AG09319 (cell line): ENCODE measurements at regions not wholly inside any gene's neighbourhood (a gene's known extent, or its start where the extent isn't known, plus 50 kb on each side); places are given as distances from the start of the nearest gene placed in this dataset.

Experiments used
- DNase-seq: peaks from one replicate; pipeline ENCODE4 v3.0.0-alpha.2; 2010; ENCODE audit warnings: low read depth; ENCODE audit errors: extremely low read depth
- TF ChIP-seq, protein P1 (sequence below): IDR thresholded peaks from 2 replicates; pipeline ENCODE4 v1.5.1; 2011; ENCODE audit warnings: low read depth, mild to moderate bottlenecking, inconsistent platforms, low read length, moderate library complexity

DNA sequence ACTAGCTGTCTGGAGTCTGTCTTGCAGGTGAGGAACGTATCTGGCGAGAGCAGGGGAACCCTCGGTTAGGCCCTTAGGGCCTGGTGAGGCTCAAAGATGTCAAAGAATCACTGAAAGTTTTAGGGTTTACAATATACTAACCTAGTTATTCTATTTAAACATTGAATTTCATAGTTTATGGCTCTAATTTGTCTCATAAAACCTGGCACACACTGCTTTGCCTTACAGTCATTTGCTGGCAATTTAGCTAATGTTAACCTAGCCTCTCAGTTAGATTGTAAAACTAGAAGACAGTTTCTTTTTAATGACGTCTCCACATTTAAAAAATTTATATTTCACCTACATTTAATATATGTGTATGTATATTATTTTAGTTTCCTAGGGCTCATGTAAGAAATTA, 89.6 kb upstream of the DOCK10 start:
- TF ChIP-seq, protein P1, sequence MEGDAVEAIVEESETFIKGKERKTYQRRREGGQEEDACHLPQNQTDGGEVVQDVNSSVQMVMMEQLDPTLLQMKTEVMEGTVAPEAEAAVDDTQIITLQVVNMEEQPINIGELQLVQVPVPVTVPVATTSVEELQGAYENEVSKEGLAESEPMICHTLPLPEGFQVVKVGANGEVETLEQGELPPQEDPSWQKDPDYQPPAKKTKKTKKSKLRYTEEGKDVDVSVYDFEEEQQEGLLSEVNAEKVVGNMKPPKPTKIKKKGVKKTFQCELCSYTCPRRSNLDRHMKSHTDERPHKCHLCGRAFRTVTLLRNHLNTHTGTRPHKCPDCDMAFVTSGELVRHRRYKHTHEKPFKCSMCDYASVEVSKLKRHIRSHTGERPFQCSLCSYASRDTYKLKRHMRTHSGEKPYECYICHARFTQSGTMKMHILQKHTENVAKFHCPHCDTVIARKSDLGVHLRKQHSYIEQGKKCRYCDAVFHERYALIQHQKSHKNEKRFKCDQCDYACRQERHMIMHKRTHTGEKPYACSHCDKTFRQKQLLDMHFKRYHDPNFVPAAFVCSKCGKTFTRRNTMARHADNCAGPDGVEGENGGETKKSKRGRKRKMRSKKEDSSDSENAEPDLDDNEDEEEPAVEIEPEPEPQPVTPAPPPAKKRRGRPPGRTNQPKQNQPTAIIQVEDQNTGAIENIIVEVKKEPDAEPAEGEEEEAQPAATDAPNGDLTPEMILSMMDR: no peak
- no peak for DNase-seq

DNA sequence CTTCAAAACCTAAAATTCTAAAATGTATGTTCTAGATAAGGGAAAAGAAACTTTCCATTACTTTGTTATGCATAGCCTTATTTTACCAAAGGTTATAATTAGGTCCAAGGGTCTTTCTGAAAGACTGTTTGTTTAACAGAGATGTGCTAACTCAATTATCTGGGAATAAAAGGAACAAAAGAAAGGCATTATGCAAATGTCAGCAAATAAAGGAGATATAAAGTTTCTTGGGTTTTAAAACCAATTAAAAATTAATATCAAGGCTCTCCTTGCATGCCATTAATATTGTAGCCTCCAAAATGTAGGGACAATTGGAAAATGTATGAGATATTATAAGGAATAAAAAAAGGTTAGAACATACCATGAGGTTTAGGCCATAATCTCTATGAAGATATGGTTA, 87.8 kb upstream of the DOCK10 start:
- TF ChIP-seq, protein P1: no peak

DNA sequence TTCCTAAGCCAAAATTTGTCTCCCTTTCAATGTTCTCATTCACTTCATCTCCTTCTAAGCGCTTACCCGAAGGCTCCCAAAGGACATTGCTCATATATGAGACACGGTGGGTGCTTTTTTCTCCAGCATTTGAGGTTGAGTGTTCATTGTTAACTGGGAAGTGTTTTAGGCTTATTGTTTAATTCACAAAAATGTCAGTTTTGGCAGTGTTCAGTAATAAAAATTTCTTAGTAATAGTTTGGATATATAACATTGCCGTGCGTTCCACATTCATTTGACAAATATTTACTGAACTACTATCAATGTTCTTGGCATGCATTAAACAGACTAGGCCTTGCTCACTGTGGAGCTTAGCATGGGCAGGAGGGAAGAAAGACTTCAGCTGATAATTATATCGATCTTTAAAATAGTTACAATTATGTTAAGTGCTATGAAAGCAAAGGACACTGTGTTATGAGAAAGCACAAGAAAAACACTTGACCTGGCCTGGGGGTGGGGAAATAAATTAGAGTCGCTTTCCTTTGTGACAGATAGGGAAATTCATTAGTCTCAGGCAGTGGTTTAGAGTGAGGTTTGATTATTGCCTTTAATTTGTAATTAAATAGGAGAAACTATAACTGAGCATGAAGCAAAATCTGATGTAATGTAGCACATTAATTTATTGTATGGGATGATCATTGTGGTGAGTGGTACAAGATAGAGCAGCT, 82.2 kb upstream of the DOCK10 start:
- TF ChIP-seq, protein P1: no peak
- DNase-seq: no peak

More for the DNA sequence above, 87.8 kb upstream of the DOCK10 start:
- no peak for DNase-seq

DNA sequence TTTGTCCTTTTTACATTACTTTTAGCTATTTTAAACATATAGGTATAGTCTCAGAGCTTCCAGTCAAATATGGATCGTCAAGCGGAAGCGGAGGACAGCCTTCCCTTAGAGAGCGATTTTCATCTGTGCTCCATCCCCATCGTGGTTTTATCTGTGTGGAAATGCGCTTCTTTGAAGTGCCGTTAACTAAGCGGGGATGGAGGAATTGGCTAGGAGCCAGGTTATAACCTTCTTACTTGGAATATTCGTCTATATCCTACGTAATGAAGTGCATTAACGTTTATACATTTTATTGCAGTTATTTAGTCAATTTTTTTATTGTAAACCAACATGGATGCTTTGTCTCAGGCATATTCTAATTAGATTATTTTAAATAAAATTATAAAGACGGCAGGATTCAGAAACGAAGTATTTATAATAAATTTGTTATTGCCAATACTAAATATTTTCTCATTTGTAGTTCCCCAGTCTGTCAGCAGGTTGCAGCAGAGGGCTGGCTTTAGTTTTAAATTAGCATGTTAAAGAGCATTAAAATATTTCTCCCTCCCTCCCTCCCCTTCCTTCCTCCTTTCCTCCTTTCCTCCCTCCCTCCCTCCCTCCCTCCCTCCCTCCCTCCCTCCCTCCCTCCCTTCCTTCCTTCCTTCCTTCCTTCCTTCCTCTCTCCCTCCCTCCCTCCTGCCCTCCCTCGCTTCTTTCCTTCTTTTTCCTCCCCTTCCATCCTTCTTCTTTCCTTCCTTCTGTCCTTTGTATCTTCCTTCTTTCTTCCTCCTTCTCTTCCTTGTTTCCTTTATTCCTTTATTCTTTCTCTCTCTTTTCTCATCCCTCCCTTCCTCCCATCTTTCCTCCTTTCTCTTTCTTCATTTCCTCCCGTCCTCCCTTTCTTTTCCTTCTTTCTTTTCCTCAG, 80.6 kb upstream of the DOCK10 start:
- DNase-seq: no peak
- TF ChIP-seq, protein P1: peak; percentile 60

DNA sequence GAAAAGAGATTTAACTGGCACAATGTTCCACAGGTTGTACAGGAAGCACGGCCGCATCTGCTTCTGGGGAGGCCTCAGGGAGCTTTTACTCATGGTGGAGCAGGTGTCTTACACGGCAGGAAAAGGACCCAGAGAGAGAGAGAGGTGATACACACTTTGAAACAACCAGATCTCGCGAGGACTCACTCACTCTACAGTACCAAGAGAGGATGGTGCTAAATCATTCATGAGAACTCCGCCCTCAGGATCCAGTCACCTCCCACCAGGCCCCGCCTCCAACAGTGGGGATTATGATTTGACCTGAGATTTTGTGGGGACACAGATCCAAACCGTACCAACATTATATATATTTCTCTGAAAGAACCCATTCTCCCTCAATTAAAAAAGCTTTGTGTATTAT, 79.7 kb upstream of the DOCK10 start:
- DNase-seq: no peak
- TF ChIP-seq, protein P1: no peak

DNA sequence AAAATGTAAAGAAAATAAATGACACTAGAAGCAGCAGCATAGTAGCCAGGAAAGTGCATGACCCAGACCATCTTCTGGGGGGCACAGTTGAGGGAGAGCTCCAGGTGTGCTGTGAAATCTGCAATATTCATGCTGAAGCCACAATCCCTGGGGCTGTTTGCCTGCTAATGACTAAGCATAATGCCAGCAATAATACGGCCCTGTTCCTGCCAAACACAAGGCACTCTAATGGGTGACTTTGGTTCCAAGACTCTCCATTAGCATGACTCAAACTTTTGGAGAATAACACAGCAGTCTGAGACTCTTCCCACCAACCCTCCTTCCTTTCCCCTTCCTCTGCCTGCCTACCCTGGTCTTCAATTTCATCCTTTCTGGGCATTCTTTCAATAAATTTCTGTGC, 77.9 kb upstream of the DOCK10 start:
- TF ChIP-seq, protein P1: no peak
- DNase-seq: no peak
